Effector CD8-positive, alpha-beta T cell (primary cell): ENCODE measurements at regions not wholly inside any gene's neighbourhood (a gene's known extent, or its start where the extent isn't known, plus 50 kb on each side); places are given as distances from the start of the nearest gene placed in this dataset.
"Not testable (repeated sequence)": the region's sequence is repeated elsewhere in the genome, so short reads cannot be mapped to it uniquely, and the experiment has no call there.

Experiments used
- DNase-seq: peaks from one replicate; lab custom pipeline; 2025; lab: John Stamatoyannopoulos, UW

GRCh38 chr5:138702166-138703077, 50.8 kb upstream of the CTNNA1 start:
- no peak for DNase-seq

GRCh38 chr5:138701678-138702077, 51.5 kb upstream of the CTNNA1 start:
- DNase-seq = no peak

- no peak for DNase-seq
These were observed 52.5 kb upstream of the CTNNA1 start for GRCh38 chr5:138700581-138701362.

GRCh38 chr5:138699482-138699881, 53.7 kb upstream of the CTNNA1 start:
- no peak for DNase-seq

GRCh38 chr5:138698713-138699112, 54.5 kb upstream of the CTNNA1 start:
- no peak for DNase-seq

GRCh38 chr5:138697720-138698360, 55.4 kb upstream of the CTNNA1 start:
- DNase-seq = no peak

GRCh38 chr5:138696501-138696900, 56.7 kb upstream of the CTNNA1 start:
- DNase-seq = no peak

GRCh38 chr5:138695781-138696180, 57.4 kb upstream of the CTNNA1 start:
- DNase-seq = no peak

GRCh38 chr5:138694146-138694545, 59.1 kb upstream of the CTNNA1 start:
- no peak for DNase-seq

- no peak for DNase-seq
These were observed 60.9 kb upstream of the CTNNA1 start for GRCh38 chr5:138692370-138692769.

- DNase-seq = no peak
These were observed 66.6 kb upstream of the CTNNA1 start for GRCh38 chr5:138686668-138687067.

- DNase-seq = no peak
These were observed 68.0 kb upstream of the CTNNA1 start for GRCh38 chr5:138685193-138685745.

GRCh38 chr5:138682462-138682861, 70.8 kb upstream of the CTNNA1 start:
- DNase-seq = not testable (repeated sequence)

GRCh38 chr5:138678826-138679225, 74.4 kb upstream of the CTNNA1 start:
- DNase-seq = not testable (repeated sequence)

- DNase-seq = no peak
These were observed 75.4 kb upstream of the CTNNA1 start for GRCh38 chr5:138677782-138678181.

- DNase-seq = no peak
These were observed 76.5 kb upstream of the CTNNA1 start for GRCh38 chr5:138676556-138677193.

- no peak for DNase-seq
These were observed 77.2 kb upstream of the CTNNA1 start for GRCh38 chr5:138676002-138676401.

- DNase-seq = no peak
These were observed 84.5 kb upstream of the CTNNA1 start for GRCh38 chr5:138668451-138669380.

GRCh38 chr5:138667782-138668331, 85.4 kb upstream of the CTNNA1 start:
- DNase-seq = not testable (repeated sequence)

GRCh38 chr5:138666226-138666742, 86.9 kb upstream of the CTNNA1 start:
- DNase-seq = no peak
